ENCODE measurements at regions not wholly inside any gene's neighbourhood (a gene's known extent, or its start where the extent isn't known, plus 50 kb on each side); places are given as distances from the start of the nearest gene placed in this dataset.
A peak's percentile ranks its signal among the peaks of the same experiment; 100 is the strongest.

DNA sequence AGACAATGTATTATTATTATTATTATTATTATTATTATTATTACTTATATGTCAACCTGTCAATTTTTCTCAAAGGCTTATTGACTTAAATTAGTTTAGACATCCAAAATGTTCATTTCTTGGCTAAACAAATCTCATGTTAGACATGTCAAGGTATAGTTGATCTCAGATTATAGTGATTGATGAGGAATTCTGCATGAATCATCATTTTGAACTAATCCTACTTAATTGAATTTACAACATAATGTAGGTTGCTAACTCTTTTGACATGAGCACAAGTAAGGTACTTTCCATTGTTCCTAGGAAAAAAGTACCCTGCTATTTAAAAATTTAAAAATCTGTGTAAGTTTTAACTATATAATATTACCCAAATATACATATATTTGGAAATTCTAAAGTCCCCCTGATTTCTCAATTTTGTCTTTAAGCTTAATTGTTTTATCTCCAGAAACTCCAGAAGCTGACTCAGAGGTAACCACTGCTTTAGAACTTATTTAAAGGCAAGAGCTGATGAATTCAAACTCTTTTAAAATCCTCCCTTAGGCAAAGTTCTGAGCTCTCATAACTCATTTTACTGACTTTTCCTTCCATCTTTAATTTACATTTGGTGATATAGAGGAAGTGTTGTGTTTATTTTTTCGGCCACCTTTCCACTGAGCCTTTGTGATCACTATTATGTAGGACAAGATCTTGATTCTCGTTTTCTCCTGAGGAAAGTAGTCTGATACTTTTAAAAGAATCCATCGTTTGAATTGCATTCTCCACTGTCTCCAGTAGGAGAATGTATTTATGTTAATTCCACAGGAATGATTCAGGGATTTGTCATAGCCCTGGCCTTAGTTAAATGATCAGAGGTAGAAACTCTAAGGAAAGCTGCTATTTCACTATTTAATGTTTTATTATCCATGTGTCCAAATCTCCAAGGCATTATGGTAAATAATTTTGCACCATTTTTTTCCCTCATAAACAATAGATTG, 1304.5 kb downstream of the AACS start:
- DNase-seq (ENCODE audit: low read depth) = peak; percentile 58
- no peak overlapping the region for H3K4me3 ChIP-seq (ENCODE audit: control insufficient read depth, low read depth, low read length)
- peak; percentile 42 for TF ChIP-seq CTCF (IDR thresholded peaks at IDR 0.05; ENCODE audit: control insufficient read depth, insufficient read depth, low read depth, low read length, missing control alignments)

DNA sequence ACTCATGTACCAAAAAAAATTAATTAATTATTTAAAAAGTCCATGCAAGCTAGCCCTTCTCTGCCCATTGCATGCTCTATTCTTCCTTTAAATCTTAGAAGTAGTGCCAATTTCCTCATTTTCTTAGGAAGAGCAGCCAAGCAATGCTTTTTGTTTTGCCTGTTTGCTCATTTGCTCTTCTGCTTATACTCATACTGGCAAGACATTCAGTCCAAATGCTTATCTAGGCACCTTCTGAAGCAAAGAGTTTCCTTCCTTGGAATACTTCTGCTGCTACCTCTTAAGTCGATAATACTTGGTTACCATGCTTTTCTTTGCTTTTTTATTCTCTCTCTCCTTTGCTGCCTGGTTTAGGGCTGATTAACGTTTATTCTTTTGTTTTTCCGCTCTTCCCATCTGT, 1318.3 kb downstream of the AACS start:
- H3K4me3 ChIP-seq (ENCODE audit: control insufficient read depth, low read depth, low read length) = no peak overlapping the region
- no peak for DNase-seq (ENCODE audit: low read depth)
- TF ChIP-seq CTCF (IDR thresholded peaks at IDR 0.05; ENCODE audit: control insufficient read depth, insufficient read depth, low read depth, low read length, missing control alignments) = no peak

GRCh38 chr12:126384026-126384564, 1318.9 kb downstream of the AACS start:
- H3K4me3 ChIP-seq (ENCODE audit: control insufficient read depth, low read depth, low read length) = no peak overlapping the region
- no peak for TF ChIP-seq CTCF (IDR thresholded peaks at IDR 0.05; ENCODE audit: control insufficient read depth, insufficient read depth, low read depth, low read length, missing control alignments)
- no peak for DNase-seq (ENCODE audit: low read depth)

DNA sequence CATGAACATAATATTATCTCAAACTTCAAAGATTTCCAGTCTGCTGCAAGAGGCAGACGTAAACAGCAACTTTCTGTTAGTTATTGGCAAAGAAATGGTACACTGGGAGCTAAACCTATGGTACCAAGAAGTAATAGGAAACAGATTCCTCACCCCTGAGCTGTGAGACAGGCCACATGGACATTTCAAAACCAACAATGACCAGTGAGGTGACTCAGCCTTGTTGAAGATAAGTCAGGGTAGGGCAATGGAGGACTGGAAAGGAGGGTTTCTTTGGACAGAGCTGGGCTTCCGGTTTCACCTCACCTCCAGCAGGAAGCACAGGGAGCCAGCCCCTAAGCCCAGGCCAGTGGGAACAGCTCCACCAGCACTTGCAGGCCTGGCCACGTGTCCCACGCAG, 1320.5 kb downstream of the AACS start:
- no peak overlapping the region for H3K4me3 ChIP-seq (ENCODE audit: control insufficient read depth, low read depth, low read length)
- no peak for TF ChIP-seq CTCF (IDR thresholded peaks at IDR 0.05; ENCODE audit: control insufficient read depth, insufficient read depth, low read depth, low read length, missing control alignments)
- DNase-seq (ENCODE audit: low read depth) = peak; percentile 66

- TF ChIP-seq CTCF (IDR thresholded peaks at IDR 0.05; ENCODE audit: control insufficient read depth, insufficient read depth, low read depth, low read length, missing control alignments) = no peak
- H3K4me3 ChIP-seq (ENCODE audit: control insufficient read depth, low read depth, low read length) = no peak overlapping the region
- DNase-seq (ENCODE audit: low read depth) = peak; percentile 95
These were observed 1324.1 kb downstream of the AACS start for GRCh38 chr12:126389220-126389841.

GRCh38 chr12:126389961-126390360, 1324.7 kb downstream of the AACS start:
- DNase-seq (ENCODE audit: low read depth) = no peak
- no peak overlapping the region for H3K4me3 ChIP-seq (ENCODE audit: control insufficient read depth, low read depth, low read length)
- TF ChIP-seq CTCF (IDR thresholded peaks at IDR 0.05; ENCODE audit: control insufficient read depth, insufficient read depth, low read depth, low read length, missing control alignments) = no peak
